NCI-H1105 treated with DMSO at 0.1 percent for 48 hours (cell line): ENCODE measurements at regions not wholly inside any gene's neighbourhood (a gene's known extent, or its start where the extent isn't known, plus 50 kb on each side); places are given as distances from the start of the nearest gene placed in this dataset.
"Not testable (repeated sequence)": the region's sequence is repeated elsewhere in the genome, so short reads cannot be mapped to it uniquely, and the experiment has no call there.

Experiments used
- DNase-seq: peaks from one replicate; lab custom pipeline; 2025; lab: John Stamatoyannopoulos, UW

GRCh38 chr4:173699841-173700475 is 169.9 kb upstream of the HAND2 start:
- DNase-seq = no peak

- no peak for DNase-seq
These were observed 168.7 kb upstream of the HAND2 start for GRCh38 chr4:173698557-173699262.

DNA sequence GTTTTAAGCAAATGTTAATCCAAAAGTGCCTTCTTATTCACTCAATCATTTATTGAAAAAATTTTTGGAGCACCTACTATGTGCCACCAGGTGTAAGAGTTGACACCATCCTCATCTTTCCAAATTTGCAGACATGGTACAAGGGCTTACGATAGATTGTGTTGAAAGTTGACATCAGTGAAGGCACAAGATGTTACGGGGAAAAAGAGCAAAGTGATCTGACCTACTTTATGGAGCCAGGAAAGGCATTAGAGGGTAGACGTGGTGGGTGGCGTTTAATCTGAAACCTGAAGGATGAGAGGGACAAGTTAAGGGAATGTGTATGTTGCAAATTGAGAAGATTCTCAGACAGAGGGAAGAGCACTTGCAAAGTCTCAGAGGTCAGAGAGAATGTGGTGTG is 167.8 kb upstream of the HAND2 start:
- DNase-seq = no peak

DNA sequence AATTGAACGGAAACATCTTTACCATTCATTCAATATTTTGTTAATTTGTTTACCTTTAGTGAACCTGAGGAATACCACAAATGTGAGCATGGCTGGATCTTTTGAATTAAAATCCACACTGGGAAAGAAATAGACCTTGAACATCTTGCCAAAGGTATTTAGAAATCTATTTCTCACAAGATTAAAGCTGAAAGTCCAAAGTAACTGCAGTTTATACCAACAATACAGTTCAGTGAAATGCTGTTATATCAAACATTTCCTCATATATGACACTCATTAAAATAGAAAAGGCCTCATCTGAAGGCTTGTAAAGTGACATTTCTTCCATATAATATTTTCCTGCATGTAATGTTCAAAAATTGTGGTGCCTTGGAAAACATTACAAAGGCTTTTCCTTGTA is 166.5 kb upstream of the HAND2 start:
- DNase-seq = no peak

- no peak for DNase-seq
These were observed 166.0 kb upstream of the HAND2 start for GRCh38 chr4:173696011-173696410.

DNA sequence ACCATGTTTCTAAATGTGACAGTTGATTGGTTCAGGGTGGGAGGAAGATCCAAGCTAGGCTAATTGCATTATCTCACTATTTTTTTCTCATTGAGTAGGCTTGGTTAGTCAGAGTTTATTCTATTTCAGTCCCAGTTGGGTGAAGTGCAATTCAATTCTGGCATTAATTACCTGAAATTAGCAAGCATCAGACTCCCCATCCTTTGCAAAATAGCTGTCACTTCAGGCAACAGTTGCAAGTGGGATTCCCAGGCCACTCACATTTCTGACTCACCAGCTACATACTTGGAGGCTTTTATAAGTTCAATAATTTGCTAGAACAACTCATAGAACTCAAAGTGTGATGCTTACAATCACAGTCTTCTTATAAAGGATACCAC is 155.8 kb upstream of the HAND2 start:
- DNase-seq = no peak

DNA sequence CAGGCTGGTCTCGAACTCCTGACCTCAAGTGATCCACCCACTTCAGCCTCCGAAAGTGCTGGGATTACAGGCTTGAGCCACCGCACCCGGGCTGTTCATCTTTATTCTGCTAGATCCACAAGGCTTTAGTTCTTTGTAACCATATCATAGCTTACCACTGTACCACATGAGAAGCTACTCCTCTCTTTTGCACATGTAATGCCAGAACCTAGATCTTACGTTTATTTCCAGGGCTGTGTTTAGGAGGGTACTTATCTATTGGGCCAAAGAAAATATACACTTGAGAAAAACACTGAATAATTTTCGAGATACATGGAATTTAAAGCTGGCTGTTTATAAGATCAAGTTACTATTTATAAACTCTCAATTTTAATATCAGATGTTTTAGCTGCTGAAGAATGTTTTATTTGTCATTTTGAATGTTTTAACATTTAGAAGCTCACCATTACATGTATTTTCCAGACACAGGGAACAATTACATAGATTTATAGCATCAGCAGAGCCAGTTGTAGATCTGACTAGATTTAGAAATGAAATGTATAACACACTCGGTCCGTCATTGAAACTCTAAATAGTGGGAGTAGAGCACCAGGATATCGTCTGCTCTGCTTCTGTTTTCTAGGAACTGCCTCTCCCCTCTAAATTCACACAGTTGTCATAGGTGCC is 155.3 kb upstream of the HAND2 start:
- DNase-seq = no peak

GRCh38 chr4:173684223-173684622 is 154.2 kb upstream of the HAND2 start:
- DNase-seq = no peak

- no peak for DNase-seq
These were observed 152.6 kb upstream of the HAND2 start for GRCh38 chr4:173682609-173683008.

DNA sequence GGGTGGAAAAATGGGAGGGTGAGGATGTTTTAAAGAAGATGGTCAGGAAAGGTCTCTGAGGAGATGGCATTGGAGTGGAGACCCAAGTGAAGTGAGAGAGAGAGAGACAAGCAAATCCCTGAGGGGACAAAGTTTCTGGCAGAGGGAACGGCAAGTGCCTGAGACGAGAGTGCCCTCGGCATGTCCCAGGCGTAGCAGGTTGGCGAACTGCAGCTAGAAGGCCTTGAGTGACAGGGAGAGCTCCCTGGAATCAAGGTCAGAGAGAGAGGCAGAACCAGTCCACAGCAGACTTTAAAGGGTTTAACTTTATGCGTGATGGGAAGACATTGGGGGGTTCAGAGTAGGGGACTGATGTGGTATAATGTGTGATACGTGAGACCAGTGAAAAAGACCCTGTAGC is 150.2 kb upstream of the HAND2 start:
- DNase-seq = no peak

DNA sequence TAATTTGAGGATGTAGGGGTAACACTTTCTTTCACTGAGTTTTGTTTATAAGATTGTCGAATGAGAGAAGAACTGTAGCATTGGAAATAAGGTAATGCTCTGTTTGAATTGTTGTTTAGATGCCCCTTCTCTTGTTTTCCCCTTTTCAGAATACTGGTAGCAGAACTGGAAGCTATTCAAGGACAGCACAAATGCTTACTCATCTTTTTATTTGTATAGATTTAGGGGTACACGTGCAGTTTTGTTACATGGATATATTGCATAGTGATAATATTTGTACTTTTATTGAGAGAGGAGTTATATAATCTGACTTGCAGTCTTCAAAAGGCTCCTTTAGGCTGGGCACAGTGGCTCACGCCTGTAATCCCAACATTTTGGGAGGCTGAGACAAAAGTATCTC is 145.4 kb upstream of the HAND2 start:
- no peak for DNase-seq

GRCh38 chr4:173669460-173670179 is 139.6 kb upstream of the HAND2 start:
- DNase-seq = no peak

DNA sequence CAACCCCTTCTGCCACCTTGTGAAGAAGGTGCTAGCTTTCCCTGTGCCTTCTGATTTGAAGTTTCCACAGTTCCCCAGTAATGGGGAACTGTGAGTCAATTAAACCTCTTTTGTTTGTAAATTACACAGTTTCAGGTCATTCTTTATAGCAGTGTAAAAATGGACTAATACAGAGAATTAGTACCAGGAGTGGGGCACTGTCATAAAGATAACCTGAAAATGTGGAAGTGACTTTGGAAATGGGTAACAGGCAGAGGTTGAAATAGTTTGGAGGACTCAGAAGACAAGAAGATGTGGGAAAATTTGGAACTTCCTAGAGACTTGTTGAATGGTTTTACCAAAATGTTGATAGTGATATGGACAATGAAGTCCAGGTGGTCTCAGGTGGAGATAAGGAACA is 131.0 kb upstream of the HAND2 start:
- DNase-seq = no peak

DNA sequence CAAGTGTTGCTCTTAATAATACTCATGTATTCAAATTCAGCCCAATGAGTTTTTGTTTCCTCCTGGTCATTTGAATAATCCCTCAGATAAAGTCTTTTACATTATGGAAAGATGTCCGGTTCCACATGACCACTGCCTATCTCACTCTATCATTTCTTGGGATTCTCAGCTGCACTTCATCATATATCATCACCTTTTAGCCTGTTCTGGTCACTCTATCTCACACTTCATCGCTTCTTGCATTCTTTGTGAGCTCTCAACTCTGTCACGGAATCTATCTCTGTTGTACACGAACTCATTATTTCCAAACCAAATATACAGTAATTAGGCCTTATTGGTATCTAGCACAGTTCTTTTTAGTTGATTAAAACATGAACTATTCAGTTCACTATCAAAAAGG is 126.9 kb upstream of the HAND2 start:
- no peak for DNase-seq

- peak; percentile 5 for DNase-seq
These were observed 122.4 kb upstream of the HAND2 start for GRCh38 chr4:173652283-173652931.

DNA sequence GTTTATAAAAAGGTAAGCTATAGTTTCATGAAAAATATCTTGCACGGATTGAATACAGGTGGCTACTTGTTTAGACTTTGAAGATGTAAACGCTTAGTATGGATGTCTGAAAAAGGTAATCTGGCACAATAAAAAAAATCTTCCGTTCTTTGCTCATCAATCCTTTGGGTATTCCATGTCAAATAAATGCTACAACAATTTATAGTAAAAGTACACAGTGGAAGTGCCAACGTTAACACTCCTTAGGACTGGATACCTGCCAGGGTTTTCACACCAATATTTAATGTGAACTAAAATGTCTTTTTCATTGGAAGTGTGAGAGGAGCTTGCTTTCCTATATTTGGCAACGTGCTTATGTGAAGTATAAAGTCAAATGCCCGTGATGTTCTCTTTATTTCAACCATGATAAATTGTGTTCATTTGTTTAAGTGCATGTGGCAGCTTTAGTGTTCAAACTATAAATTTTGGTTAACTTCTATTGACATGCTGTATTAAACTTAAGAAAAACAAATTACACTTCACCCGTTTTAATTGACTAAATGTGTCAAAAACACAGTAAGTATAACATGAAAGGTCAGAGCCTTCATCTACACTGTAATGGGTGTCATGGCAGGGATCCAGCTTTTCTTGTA is 121.7 kb upstream of the HAND2 start:
- DNase-seq = peak; percentile 45

- DNase-seq = no peak
These were observed 117.9 kb upstream of the HAND2 start for GRCh38 chr4:173647902-173648301.

DNA sequence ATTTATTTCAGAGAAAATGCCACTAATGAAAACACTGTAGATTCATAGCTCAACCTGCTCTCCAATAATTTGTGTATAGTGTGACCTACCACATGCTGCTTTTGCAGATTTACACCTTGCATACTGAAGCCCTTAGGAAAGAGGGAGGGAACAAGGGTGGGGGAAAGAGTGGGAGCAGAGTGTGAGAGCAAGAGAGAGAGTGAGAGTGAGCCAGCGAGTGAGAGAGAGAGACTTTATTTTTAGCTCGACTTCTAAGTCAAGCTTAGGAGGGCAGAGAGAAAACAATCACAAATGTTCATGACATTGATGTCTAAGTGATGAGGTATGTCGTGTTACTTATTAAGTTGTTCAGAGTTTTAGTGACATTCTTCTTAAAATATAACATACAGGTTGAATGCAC is 112.5 kb upstream of the HAND2 start:
- DNase-seq = no peak

GRCh38 chr4:173635395-173635794 is 105.4 kb upstream of the HAND2 start:
- no peak for DNase-seq

GRCh38 chr4:173626277-173626676 is 96.2 kb upstream of the HAND2 start:
- no peak for DNase-seq

DNA sequence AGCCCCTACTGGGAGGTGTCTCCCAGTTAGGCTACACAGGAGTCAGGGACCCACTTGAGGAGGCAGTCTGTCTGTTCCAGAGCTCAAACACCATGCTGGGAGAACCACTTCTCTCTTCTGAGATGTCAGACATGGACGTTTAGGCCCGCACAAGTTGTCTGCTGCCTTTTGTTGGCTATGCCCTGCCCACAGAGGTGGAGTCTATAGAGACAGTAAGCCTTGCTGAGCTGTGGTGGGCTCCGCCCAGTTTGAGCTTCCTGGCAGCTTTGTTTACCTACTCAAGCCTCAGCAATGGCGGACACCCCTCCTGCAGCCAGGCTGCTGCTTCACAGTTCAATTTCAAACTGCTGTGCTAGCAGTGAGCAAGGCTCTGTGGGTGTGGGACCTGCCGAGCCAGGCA is 88.6 kb upstream of the HAND2 start:
- not testable (repeated sequence) for DNase-seq

DNA sequence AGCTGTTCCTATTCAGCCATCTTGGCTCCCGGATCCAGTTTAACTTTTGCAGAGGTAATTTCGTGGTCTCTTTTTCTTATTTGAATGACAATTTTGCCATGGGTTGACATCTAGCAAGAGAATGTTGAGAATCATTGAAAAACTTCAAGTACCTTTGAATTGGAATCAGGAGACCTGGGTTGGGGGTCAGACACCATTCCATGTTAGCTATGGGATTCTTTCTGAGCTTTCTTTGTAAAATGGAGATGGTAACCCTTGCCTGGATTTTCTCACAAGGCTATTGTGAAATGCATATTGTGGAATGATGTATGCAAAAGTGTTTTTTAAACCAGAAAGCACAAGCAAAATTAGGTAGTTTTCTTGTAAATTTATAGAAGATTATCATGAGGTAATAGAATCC is 79.1 kb upstream of the HAND2 start:
- no peak for DNase-seq
